GM12878 (cell line): ENCODE measurements at regions not wholly inside any gene's neighbourhood (a gene's known extent, or its start where the extent isn't known, plus 50 kb on each side); places are given as distances from the start of the nearest gene placed in this dataset.

Experiments
- ATAC-seq: fragments of 200-7000 bp; cut with Tn5 transposase; 3 replicates; pipeline ENCODE4 v1.9.1; 2020; ENCODE audit warnings: mild to moderate bottlenecking, moderate library complexity
- BruUV-seq: library from RNA; stranded (reverse); fragments of 400-500 nt; replicated peaks from 2 replicates; lab custom pipeline; 2021; lab: Mats Ljungman, UMichigan
- CTCF ChIA-PET: fragments of 300-600 bp; sonication (Branson Sonifier 250); formaldehyde crosslinking; extraction: SDS; loops from one replicate; lab custom pipeline; 2021; ENCODE audit warnings: inconsistent platforms; lab: Yijun Ruan, JAX
- POLR2A ChIA-PET: fragments of 350-600 bp; formaldehyde crosslinking; extraction: SDS; loops from one replicate; lab custom pipeline; 2021; ENCODE audit warnings: inconsistent platforms; lab: Charles Lee
- RAD21 ChIA-PET: fragments of 300-600 bp; sonication (Branson Sonifier 250); formaldehyde crosslinking; loops from one replicate; lab custom pipeline; 2023; ENCODE audit warnings: antibody characterized with exemption; ENCODE audit not compliant: unreplicated experiment; lab: Charles Lee
- SMC1A ChIA-PET: fragments of 300-600 bp; sonication (Branson Sonifier 250); formaldehyde crosslinking; loops from one replicate; lab custom pipeline; 2023; ENCODE audit not compliant: unreplicated experiment, uncharacterized antibody; lab: Charles Lee
- DNase-seq: peaks from one replicate; pipeline ENCODE4 v3.0.0-alpha.2; 2011; ENCODE audit warnings: low read depth, low spot score
- FAIRE-seq: peaks from 3 replicates; lab custom pipeline; 2011; peaks lifted over from hg19 to GRCh38; lab: Jason Lieb, UNC
- H2AFZ ChIP-seq: 2 replicates; pipeline ENCODE4 v1.6.0; 2011; ENCODE audit warnings: low read depth, low read length, control low read depth; ENCODE audit not compliant: control insufficient read depth
- H3K27ac ChIP-seq: 2 replicates; pipeline ENCODE4 v1.5.1; 2011; ENCODE audit warnings: control low read depth; ENCODE audit not compliant: control insufficient read depth, insufficient read depth
- H3K27me3 ChIP-seq, 2 experiments: replicated peaks in 1 of 2; 2 replicates each; pipeline versions ENCODE4 v1.6.0 to v1.6.1; 2011; ENCODE audit warnings: low read length in 1 of 2; ENCODE audit not compliant: control insufficient read depth in 2 of 2, insufficient read depth in 2 of 2
- H3K36me3 ChIP-seq, 2 experiments: 2 replicates each; pipeline ENCODE4 v1.5.1; 2011; ENCODE audit warnings: low read length in 1 of 2; ENCODE audit not compliant: control insufficient read depth in 2 of 2, insufficient read depth in 2 of 2
- H3K4me1 ChIP-seq: 2 replicates; pipeline ENCODE4 v1.6.1; 2011; ENCODE audit warnings: mild to moderate bottlenecking, low read length, moderate library complexity, mixed read lengths; ENCODE audit not compliant: control insufficient read depth, insufficient read depth
- H3K4me2 ChIP-seq: 2 replicates; pipeline ENCODE4 v1.6.0; 2011; ENCODE audit warnings: control low read depth; ENCODE audit not compliant: control insufficient read depth, insufficient read depth
- H3K4me3 ChIP-seq: fragments of 200-600 bp; sonication (generic); 2 replicates; pipeline ENCODE4 v1.5.1; 2016
- H3K79me2 ChIP-seq: 2 replicates; pipeline ENCODE4 v1.6.0; 2011; ENCODE audit warnings: low read length; ENCODE audit not compliant: control insufficient read depth, insufficient read depth
- H3K9ac ChIP-seq: 2 replicates; pipeline ENCODE4 v1.8.0; 2011; ENCODE audit warnings: low read length, control low read depth, mixed read lengths; ENCODE audit not compliant: control insufficient read depth, insufficient read depth
- H3K9me3 ChIP-seq: replicated peaks from 3 replicates; pipeline ENCODE4 v1.5.1; 2011; ENCODE audit warnings: mild to moderate bottlenecking, low read length; ENCODE audit not compliant: control insufficient read depth, insufficient read depth
- H4K20me1 ChIP-seq: 2 replicates; pipeline ENCODE4 v1.6.0; 2011; ENCODE audit not compliant: control insufficient read depth, insufficient read depth
- HDAC6 ChIP-seq: fragments of 200-600 bp; sonication (generic); IDR thresholded peaks from one replicate; pipeline ENCODE4 v1.8.0; 2017; ENCODE audit warnings: antibody characterized with exemption; ENCODE audit not compliant: unreplicated experiment
- POU2F2 ChIP-seq: IDR thresholded peaks from 3 replicates; pipeline ENCODE4 v1.6.1; 2011; ENCODE audit warnings: low read depth, mild to moderate bottlenecking, low read length, borderline replicate concordance
- PRDM15 ChIP-seq: fragments of 450-650 bp; formaldehyde crosslinking; IDR thresholded peaks from 2 replicates; pipeline ENCODE4 v1.4.0; 2020; ENCODE audit warnings: mild to moderate bottlenecking, moderate library complexity
- RAD21 ChIP-seq: IDR thresholded peaks from 2 replicates; pipeline ENCODE4 v1.6.1; 2011; ENCODE audit warnings: mild to moderate bottlenecking, low read depth, low read length, moderate library complexity; ENCODE audit not compliant: insufficient read depth
- TARDBP ChIP-seq: IDR thresholded peaks from 2 replicates; pipeline ENCODE4 v1.6.1; 2016; ENCODE audit warnings: borderline replicate concordance
- in situ Hi-C: fragments of 300-500 bp; cut with MboI; formaldehyde crosslinking; loops from 9 replicates; pipeline ENCODE4 v1.14.3; 2018; ENCODE audit warnings: mixed read lengths
- intact Hi-C: fragments of 100-400 bp; cut with micrococcal nuclease; formaldehyde crosslinking; loops from one replicate; pipeline ENCODE4 v1.14.2; 2022; ENCODE audit not compliant: unreplicated experiment

GRCh38 chr4:38366456-38366855 lies 297.5 kb upstream of the KLF3 start:
- Histone ChIP-seq H3K27me3 (no peaks in the 10 kb centered on the region), H3K4me2 (no peak overlapping the region; the same call in 1 of the 2 replicates), H3K36me3 (no peaks in the 10 kb centered on the region), H3K4me3 (no peak overlapping the region), H2AFZ (peak overlapping the region; percentile 34)
- RAD21 ChIA-PET: no interaction called here
- DNase-seq (no peak), FAIRE-seq (no peak)
- POLR2A ChIA-PET: no interaction called here
- BruUV-seq: no TSS peak
- CTCF ChIA-PET: interaction anchor here (0.8 kb wide), 1 partner anchor 17 kb away, joined by 3 read pairs; no protein-coding TSS in a partner anchor
- TF ChIP-seq HDAC6: no peak
- TF ChIP-seq RAD21: no peak
- TF ChIP-seq POU2F2: no peak
- TF ChIP-seq TARDBP: no peak
- no peak for TF ChIP-seq PRDM15
- TF ChIP-seq, all 136 proteins: peak for 0
- Histone ChIP-seq H4K20me1 (no peaks in the 10 kb centered on the region), H3K9ac (no peak overlapping the region), H3K4me1 (peaks cover 6% of the 10 kb centered on the region), H3K9me3 (no peaks in the 10 kb centered on the region), H3K27ac (no peak overlapping the region), H3K79me2 (no peaks in the 10 kb centered on the region)
- in situ Hi-C loops (no loop called here), intact Hi-C loops (no loop called here)
- SMC1A ChIA-PET: interaction anchor here (0.7 to 0.8 kb wide), 2 partner anchors 75 to 296 kb away, joined by 3 read pairs; no protein-coding TSS in a partner anchor
- ATAC-seq: no peak
